ENCODE measurements at regions not wholly inside any gene's neighbourhood (a gene's known extent, or its start where the extent isn't known, plus 50 kb on each side); places are given as distances from the start of the nearest gene placed in this dataset.
"Not testable (repeated sequence)": the region's sequence is repeated elsewhere in the genome, so short reads cannot be mapped to it uniquely, and the experiment has no call there.

DNA sequence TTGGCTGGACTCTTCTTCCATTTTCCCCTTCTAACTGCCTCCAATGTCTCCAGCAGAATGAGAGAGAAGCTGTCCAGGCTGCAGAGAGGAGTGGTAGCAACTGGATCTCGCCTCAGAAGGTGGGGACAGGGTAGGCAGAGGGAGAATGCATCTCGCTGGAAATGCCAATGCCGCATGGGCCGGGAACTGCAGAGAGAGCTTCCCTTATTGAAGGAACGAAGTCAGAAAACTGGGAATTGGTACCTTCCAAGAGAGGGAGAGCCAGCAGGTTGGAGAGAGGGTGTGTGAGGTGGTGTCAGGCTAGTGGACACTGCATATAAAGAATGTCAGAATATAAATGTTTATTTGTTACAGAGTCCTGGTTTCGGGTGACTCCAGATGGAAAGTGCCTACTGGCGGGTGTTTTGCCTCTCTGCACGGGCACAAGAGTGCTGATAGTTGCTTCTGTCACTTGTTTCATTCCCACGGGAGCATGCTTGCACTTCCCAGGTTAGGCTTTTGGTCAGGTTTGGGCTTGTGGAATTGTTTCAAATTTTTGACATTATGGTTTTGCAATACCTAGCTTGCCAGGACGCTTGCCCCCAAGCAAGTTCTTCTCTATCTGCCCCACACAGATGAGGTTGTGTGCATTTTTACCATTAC is 156.8 kb upstream of the STS start:
- no peaks in the 10 kb centered on the region for H3K36me3 ChIP-seq (ENCODE audit: control insufficient read depth, insufficient read depth, low read length)
- H3K4me1 ChIP-seq (ENCODE audit: control insufficient read depth, insufficient read depth, low read length), result no peaks in the 10 kb centered on the region
- no peaks in the 10 kb centered on the region for H3K27me3 ChIP-seq (ENCODE audit: control insufficient read depth, insufficient read depth, low read length)
- H3K4me3 ChIP-seq (ENCODE audit: low read length), result no peak overlapping the region
- H3K27ac ChIP-seq (ENCODE audit: low read depth, low read length), result no peak overlapping the region
- H3K9ac ChIP-seq (ENCODE audit: low read length), result no peak overlapping the region

- H3K9ac ChIP-seq (ENCODE audit: low read length), result no peak overlapping the region
- no peaks in the 10 kb centered on the region for H3K27me3 ChIP-seq (ENCODE audit: control insufficient read depth, insufficient read depth, low read length)
- no peaks in the 10 kb centered on the region for H3K4me1 ChIP-seq (ENCODE audit: control insufficient read depth, insufficient read depth, low read length)
- H3K4me3 ChIP-seq (ENCODE audit: low read length), result no peak overlapping the region
- H3K27ac ChIP-seq (ENCODE audit: low read depth, low read length), result no peak overlapping the region
- H3K36me3 ChIP-seq (ENCODE audit: control insufficient read depth, insufficient read depth, low read length), result no peaks in the 10 kb centered on the region
Measured at GRCh38 chrX:6989858-6990257, 157.7 kb upstream of the STS start.

- not testable (repeated sequence) for H3K27me3 ChIP-seq (ENCODE audit: control insufficient read depth, insufficient read depth, low read length); H3K36me3 ChIP-seq (ENCODE audit: control insufficient read depth, insufficient read depth, low read length); H3K4me1 ChIP-seq (ENCODE audit: control insufficient read depth, insufficient read depth, low read length); H3K4me3 ChIP-seq (ENCODE audit: low read length); H3K27ac ChIP-seq (ENCODE audit: low read depth, low read length); H3K9ac ChIP-seq (ENCODE audit: low read length)
Measured at GRCh38 chrX:6988694-6989093, 158.8 kb upstream of the STS start.

- Histone ChIP-seq H3K36me3 (ENCODE audit: control insufficient read depth, insufficient read depth, low read length) (no peaks in the 10 kb centered on the region), H3K27ac (ENCODE audit: low read depth, low read length) (no peak overlapping the region), H3K4me3 (ENCODE audit: low read length) (no peak overlapping the region), H3K9ac (ENCODE audit: low read length) (no peak overlapping the region), H3K27me3 (ENCODE audit: control insufficient read depth, insufficient read depth, low read length) (no peaks in the 10 kb centered on the region), H3K4me1 (ENCODE audit: control insufficient read depth, insufficient read depth, low read length) (no peaks in the 10 kb centered on the region)
Measured at GRCh38 chrX:6986915-6987314, 160.6 kb upstream of the STS start.

DNA sequence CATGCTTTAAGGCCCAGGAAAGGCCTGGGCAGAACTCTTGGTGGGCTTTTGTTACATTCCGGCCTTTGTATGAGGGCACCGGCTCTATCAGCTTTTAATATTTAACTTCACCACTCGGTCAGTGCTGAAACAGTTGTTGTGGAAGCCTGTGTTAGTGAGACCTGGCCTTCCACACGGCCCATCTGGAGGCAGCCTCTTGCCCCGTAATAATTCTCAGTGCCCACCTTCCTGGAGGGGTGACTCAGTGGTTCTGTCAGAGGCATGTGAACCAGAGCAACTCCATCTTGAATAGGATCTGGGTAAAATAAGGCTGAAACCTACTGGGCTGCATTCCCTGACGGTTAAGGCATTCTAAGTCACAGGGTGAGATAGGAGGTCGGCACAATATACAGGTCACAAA is 162.0 kb upstream of the STS start:
- no peak overlapping the region for H3K4me3 ChIP-seq (ENCODE audit: low read length)
- H3K9ac ChIP-seq (ENCODE audit: low read length), result no peak overlapping the region
- no peak overlapping the region for H3K27ac ChIP-seq (ENCODE audit: low read depth, low read length)
- no peaks in the 10 kb centered on the region for H3K36me3 ChIP-seq (ENCODE audit: control insufficient read depth, insufficient read depth, low read length)
- H3K4me1 ChIP-seq (ENCODE audit: control insufficient read depth, insufficient read depth, low read length), result no peaks in the 10 kb centered on the region
- H3K27me3 ChIP-seq (ENCODE audit: control insufficient read depth, insufficient read depth, low read length), result no peaks in the 10 kb centered on the region

DNA sequence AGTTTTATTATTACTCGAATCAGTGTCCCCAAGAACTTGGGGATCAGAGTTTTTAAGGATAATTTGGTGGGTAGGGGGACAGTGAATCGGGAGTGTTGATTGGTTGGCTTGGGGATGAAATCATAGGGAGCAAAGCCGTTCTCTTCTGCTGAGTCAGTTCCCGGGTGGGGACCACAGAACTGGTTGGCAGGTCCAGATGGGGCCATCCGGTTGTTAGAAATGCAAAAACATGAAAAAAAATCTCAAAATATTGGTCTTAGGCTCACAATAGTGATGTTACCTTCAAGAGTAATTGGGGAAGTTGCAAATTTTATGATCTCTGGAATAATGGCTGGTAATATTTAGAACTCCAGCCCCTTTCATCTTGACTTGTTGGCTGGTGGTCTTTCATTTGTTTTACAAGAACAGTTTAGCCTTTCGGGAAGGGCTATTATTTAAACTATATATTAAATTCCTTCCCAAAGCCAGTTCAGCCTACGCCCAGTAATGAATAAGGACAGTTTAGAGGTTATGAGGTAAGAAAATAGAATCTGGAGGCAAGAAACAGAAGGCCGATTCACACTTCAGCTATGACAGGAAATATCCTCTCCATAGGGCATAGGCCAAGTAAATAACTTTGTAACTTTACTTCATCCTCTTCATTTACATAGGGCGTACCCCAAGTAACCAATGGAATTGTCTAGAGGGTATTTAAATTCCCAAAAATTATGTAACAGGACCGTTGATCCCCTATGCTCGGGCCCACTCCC is 164.1 kb upstream of the STS start:
- Histone ChIP-seq H3K9ac (ENCODE audit: low read length) (no peak overlapping the region), H3K4me3 (ENCODE audit: low read length) (no peak overlapping the region), H3K27ac (ENCODE audit: low read depth, low read length) (no peak overlapping the region), H3K36me3 (ENCODE audit: control insufficient read depth, insufficient read depth, low read length) (no peaks in the 10 kb centered on the region), H3K4me1 (ENCODE audit: control insufficient read depth, insufficient read depth, low read length) (no peaks in the 10 kb centered on the region), H3K27me3 (ENCODE audit: control insufficient read depth, insufficient read depth, low read length) (no peaks in the 10 kb centered on the region)

DNA sequence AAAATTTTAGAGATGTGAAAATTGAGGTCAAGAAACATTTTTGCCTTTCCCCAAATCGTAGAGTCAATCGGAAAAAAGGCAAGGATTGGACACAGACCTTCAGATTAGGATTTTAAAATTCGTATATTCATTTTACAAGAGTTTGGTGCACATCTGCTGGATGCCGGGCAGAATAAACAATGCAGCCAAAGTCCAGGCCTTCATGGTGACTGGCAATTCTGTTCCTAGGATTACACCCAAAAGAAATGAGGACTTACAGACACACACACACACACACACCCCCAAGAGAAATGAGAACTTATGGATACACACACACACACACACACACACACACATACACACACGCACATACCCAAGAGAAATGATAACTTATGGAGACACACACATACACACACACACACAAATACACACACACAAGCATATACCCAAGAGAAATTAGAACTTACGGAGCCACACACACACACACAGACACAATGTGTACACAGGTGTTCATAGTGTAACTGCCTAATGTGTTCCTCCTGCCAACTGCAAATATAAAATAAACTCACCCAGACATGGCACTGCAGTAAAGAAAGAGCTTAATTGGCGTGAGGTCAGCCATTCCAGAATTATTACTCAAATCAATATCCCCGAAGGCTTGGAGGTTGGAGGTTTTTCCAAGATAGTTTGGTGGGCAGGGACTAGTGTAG is 165.7 kb upstream of the STS start:
- Histone ChIP-seq H3K27ac (ENCODE audit: low read depth, low read length) (no peak overlapping the region), H3K27me3 (ENCODE audit: control insufficient read depth, insufficient read depth, low read length) (no peaks in the 10 kb centered on the region), H3K4me3 (ENCODE audit: low read length) (no peak overlapping the region), H3K4me1 (ENCODE audit: control insufficient read depth, insufficient read depth, low read length) (no peaks in the 10 kb centered on the region), H3K36me3 (ENCODE audit: control insufficient read depth, insufficient read depth, low read length) (no peaks in the 10 kb centered on the region), H3K9ac (ENCODE audit: low read length) (no peak overlapping the region)

DNA sequence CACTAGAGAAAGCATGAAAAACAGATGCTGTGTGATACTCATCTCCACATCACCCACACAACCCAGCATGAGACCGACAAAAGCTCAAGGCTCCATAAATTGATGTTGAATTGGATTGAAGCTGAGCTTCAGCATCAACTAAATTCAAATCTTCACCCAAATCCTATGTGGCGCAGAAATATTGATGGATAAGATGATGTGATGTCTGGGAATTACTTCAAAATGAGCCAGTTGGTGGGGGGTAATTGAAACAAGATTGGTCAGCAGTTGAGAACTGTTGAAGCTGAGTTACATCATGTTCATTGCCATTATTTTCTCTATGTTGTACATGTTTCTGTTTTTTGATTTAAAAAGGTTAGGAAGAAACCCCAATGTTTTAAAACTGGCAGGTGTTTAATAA is 166.5 kb upstream of the STS start:
- H3K36me3 ChIP-seq (ENCODE audit: control insufficient read depth, insufficient read depth, low read length), result no peaks in the 10 kb centered on the region
- no peaks in the 10 kb centered on the region for H3K27me3 ChIP-seq (ENCODE audit: control insufficient read depth, insufficient read depth, low read length)

GRCh38 chrX:6968231-6968630 is 179.3 kb upstream of the STS start:
- H3K9ac ChIP-seq (ENCODE audit: low read length), result no peak overlapping the region
- H3K4me3 ChIP-seq (ENCODE audit: low read length), result no peak overlapping the region
- no peaks in the 10 kb centered on the region for H3K36me3 ChIP-seq (ENCODE audit: control insufficient read depth, insufficient read depth, low read length)
- no peaks in the 10 kb centered on the region for H3K4me1 ChIP-seq (ENCODE audit: control insufficient read depth, insufficient read depth, low read length)
- no peak overlapping the region for H3K27ac ChIP-seq (ENCODE audit: low read depth, low read length)
- no peaks in the 10 kb centered on the region for H3K27me3 ChIP-seq (ENCODE audit: control insufficient read depth, insufficient read depth, low read length)

More for the DNA sequence above, 166.5 kb upstream of the STS start:
- Histone ChIP-seq H3K9ac (ENCODE audit: low read length) (no peak overlapping the region), H3K4me3 (ENCODE audit: low read length) (no peak overlapping the region), H3K4me1 (ENCODE audit: control insufficient read depth, insufficient read depth, low read length) (no peaks in the 10 kb centered on the region), H3K27ac (ENCODE audit: low read depth, low read length) (no peak overlapping the region)

DNA sequence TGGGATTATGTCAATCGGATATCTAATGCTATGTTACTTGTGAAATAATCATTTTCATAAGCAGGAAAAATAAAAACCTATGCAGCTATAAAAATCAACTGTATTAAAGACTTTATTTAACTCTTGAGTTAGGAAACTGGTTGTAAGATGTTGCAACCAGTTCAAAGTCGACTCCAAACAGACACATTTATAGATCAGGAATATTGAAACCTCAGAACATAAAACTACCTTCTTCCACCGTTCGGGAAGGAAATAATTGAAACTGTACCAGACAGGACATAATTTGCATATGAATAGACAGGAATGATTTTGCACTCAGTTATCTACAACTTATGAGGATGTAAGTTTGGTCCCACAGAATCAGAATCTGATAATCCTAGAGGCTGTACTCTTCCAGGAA is 181.8 kb upstream of the STS start:
- Histone ChIP-seq H3K27ac (ENCODE audit: low read depth, low read length) (no peak overlapping the region), H3K36me3 (ENCODE audit: control insufficient read depth, insufficient read depth, low read length) (no peaks in the 10 kb centered on the region), H3K4me3 (ENCODE audit: low read length) (no peak overlapping the region), H3K27me3 (ENCODE audit: control insufficient read depth, insufficient read depth, low read length) (no peaks in the 10 kb centered on the region), H3K9ac (ENCODE audit: low read length) (no peak overlapping the region), H3K4me1 (ENCODE audit: control insufficient read depth, insufficient read depth, low read length) (no peaks in the 10 kb centered on the region)

- no peaks in the 10 kb centered on the region for H3K36me3 ChIP-seq (ENCODE audit: control insufficient read depth, insufficient read depth, low read length)
- no peaks in the 10 kb centered on the region for H3K27me3 ChIP-seq (ENCODE audit: control insufficient read depth, insufficient read depth, low read length)
- no peak overlapping the region for H3K4me3 ChIP-seq (ENCODE audit: low read length)
- H3K27ac ChIP-seq (ENCODE audit: low read depth, low read length), result no peak overlapping the region
- H3K9ac ChIP-seq (ENCODE audit: low read length), result no peak overlapping the region
- H3K4me1 ChIP-seq (ENCODE audit: control insufficient read depth, insufficient read depth, low read length), result no peaks in the 10 kb centered on the region
Measured at GRCh38 chrX:6962006-6962355, 185.5 kb upstream of the STS start.

DNA sequence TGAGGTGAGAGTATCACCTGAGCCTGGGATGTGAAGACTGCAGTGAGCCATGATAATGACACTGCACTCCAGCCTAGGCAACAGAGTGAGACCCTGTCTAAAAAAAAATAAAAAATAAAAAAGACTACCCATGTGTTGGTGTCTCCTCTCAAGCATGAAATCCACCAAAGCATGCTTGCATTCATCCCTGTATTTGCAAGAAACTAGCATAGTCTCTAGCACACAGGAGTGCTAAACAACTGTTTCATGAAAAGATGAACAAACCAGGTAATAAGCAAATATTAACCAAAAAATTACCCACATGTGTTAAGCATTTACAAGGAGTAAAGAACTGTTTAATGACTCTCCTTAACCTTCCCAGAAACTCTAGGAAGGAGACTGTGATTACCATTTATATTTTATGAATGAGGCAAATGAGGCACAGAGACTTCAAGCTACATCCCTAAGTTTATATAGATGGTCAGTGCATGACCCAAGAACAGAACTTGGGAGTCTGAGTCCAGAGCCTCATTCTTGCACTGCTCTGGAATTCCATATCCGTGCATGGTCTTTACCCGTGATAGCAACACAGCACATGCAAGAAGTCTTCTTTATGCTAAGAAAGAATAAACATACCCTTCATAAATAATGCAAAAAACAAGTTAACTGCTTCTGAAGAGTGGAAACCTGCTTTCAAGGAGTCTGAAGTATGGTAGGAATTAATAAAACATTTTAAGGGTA is 186.1 kb upstream of the STS start:
- H3K36me3 ChIP-seq (ENCODE audit: control insufficient read depth, insufficient read depth, low read length), result no peaks in the 10 kb centered on the region
- H3K27me3 ChIP-seq (ENCODE audit: control insufficient read depth, insufficient read depth, low read length), result no peaks in the 10 kb centered on the region
- no peak overlapping the region for H3K27ac ChIP-seq (ENCODE audit: low read depth, low read length)
- H3K9ac ChIP-seq (ENCODE audit: low read length), result no peak overlapping the region
- H3K4me3 ChIP-seq (ENCODE audit: low read length), result no peak overlapping the region
- H3K4me1 ChIP-seq (ENCODE audit: control insufficient read depth, insufficient read depth, low read length), result no peaks in the 10 kb centered on the region
